ENCODE measurements at regions not wholly inside any gene's neighbourhood (a gene's known extent, or its start where the extent isn't known, plus 50 kb on each side); places are given as distances from the start of the nearest gene placed in this dataset.

DNA sequence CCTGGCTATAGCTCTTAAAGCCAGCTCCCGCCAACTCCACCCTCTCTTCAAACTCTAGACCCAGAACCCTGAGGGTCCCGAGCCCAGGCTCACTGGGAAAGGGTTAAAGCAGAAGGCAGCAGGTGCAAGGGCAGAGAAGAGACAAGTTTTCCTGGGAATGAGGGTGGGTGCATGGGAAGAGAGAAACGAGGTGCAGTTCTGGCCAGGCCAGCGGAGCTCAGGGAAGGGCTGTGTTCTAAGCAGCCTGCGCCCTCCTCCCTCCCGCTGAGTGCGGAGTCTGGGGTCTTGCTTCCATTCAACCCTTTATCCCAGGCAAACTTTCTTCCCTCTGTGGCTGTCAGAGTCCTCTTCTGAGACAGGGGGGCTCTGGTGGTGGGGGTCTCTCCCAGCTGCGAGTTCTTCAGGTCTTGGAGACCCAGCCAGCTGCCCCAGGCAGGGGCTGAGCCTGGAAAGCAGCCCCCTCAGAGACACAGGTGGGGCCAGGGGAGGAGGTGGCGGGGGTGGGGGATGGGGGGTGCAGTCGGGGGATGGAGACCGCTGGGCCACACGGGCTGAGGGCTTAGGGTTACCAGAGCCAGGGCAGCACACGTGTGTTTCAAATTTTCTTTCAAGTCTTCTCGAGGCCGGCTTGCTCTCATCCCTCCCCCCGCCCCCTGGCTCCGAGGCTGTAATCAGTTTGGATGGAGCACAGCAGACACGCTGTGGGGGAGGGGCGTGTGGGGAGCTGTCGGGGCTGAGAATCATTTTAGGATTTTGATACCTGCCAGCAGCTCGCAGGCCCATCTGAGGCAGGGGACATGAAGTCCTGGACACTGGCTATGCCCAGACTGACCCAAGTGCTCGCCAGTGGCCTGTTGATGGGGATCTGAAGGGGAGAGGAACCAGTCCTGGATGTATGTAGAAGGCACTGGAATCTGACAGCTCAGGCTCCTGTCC is 169.6 kb upstream of the SMIM23 start:
- ATAC-seq (ENCODE audit: low FRiP score) (no peak), DNase-seq (ENCODE audit: low spot score) (no peak)
- TF ChIP-seq, protein P1, sequence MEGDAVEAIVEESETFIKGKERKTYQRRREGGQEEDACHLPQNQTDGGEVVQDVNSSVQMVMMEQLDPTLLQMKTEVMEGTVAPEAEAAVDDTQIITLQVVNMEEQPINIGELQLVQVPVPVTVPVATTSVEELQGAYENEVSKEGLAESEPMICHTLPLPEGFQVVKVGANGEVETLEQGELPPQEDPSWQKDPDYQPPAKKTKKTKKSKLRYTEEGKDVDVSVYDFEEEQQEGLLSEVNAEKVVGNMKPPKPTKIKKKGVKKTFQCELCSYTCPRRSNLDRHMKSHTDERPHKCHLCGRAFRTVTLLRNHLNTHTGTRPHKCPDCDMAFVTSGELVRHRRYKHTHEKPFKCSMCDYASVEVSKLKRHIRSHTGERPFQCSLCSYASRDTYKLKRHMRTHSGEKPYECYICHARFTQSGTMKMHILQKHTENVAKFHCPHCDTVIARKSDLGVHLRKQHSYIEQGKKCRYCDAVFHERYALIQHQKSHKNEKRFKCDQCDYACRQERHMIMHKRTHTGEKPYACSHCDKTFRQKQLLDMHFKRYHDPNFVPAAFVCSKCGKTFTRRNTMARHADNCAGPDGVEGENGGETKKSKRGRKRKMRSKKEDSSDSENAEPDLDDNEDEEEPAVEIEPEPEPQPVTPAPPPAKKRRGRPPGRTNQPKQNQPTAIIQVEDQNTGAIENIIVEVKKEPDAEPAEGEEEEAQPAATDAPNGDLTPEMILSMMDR (IDR thresholded peaks at IDR 0.05), result no peak

DNA sequence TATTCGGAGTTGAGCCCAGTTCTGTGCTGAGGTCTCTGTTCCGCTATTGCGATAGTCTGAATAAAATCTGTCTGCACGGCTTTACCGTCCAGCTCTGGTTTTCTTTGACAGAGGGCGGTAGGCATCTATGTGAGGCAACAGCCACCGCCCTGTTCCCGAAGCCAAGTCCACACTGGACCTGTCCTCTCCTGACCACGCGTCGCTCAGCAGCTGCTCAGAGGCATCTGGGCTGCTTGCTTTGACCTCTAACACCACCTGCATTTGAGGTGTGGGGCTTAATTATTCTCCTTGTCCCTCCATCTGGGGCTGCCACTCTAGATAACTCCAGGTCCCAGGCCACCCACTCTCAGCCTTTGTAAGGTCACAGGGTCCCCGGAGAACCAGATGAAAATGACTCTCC is 168.4 kb upstream of the SMIM23 start:
- ATAC-seq (ENCODE audit: low FRiP score) (no peak), DNase-seq (ENCODE audit: low spot score) (no peak)
- TF ChIP-seq, protein P1 (IDR thresholded peaks at IDR 0.05), result no peak

DNA sequence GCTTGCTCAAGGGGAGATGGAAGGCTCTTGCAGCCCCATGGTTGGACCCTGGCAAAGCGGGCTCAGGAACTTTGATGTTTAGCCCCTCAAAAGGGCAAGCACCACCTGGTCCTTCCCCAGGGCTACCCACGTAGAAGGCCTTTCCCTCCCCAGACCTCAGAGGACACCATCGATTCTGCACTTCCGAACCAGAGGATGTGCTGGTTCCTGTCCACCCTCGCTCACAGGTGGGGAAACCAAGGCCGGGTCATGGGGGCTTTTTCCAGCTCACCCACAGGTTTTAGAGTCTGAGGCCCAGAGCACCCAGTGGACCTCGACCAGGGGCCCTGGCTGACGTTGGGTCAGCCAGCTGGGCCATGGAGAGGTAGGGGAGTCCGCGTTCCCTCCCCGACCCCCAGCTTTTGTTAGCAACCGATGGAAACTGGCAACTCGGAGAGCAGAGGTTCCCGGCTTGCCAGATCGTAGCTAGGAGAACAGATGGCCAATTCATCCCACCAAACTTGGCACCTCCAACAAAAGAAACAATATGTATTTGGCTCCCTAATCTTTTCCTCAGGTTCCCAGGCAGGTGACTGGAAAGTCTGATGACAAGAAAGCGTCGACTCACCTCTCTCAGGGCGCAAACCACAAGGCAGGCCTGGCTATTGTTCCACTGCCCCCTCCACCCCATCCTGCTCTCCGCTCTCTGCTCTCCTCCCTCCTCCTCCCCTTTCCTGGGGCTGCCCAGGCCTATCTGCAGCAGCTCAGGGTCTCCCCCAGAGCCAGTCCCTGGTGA is 167.6 kb upstream of the SMIM23 start:
- TF ChIP-seq, protein P1 (IDR thresholded peaks at IDR 0.05), result no peak
- no peak for DNase-seq (ENCODE audit: low spot score)

DNA sequence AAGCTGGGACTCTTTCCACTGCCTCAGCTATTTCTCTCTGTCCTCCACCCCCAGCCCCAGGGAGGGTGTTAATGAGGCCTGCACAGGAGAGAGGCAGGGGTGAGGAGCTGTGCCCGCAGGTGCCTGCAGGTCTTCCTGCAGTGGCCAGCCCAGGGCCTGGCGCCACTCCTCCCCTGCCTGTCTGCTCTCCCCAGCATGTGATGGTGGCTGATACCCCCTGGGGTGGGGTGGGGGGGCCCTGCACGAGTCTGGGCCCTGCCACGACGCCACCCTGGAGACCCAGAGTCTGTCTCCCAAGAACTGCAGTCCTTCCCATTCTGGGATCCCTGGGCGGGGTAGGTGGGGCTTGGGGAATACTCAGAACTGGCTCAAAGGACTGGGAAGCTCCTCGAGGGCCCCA is 166.4 kb upstream of the SMIM23 start:
- TF ChIP-seq, protein P1 (IDR thresholded peaks at IDR 0.05), result no peak
- no peak for ATAC-seq (ENCODE audit: low FRiP score)
- DNase-seq (ENCODE audit: low spot score), result no peak

More for the DNA sequence above, 167.6 kb upstream of the SMIM23 start:
- ATAC-seq (ENCODE audit: low FRiP score), result no peak

DNA sequence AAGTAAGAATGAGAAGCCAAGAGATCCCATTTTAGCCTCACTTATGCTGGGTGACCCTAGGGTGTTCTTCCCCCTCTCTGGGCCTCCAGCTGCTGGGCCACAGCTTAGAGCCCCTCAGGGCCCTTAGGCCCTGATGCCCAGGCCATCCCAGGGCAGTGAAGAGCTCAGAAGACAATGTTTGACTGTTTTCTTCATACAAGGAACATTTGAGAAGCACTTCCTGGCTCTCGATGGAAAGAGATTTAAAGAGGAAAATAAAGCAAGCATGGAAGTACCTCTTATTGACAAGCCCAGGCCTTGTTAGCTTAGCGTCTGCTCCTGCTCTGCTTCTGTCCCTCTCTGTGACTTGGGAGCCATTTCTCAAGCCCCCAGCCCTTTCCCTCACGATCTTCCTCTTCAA is 165.9 kb upstream of the SMIM23 start:
- TF ChIP-seq, protein P1 (IDR thresholded peaks at IDR 0.05), result no peak
- DNase-seq (ENCODE audit: low spot score) (no peak), ATAC-seq (ENCODE audit: low FRiP score) (no peak)

DNA sequence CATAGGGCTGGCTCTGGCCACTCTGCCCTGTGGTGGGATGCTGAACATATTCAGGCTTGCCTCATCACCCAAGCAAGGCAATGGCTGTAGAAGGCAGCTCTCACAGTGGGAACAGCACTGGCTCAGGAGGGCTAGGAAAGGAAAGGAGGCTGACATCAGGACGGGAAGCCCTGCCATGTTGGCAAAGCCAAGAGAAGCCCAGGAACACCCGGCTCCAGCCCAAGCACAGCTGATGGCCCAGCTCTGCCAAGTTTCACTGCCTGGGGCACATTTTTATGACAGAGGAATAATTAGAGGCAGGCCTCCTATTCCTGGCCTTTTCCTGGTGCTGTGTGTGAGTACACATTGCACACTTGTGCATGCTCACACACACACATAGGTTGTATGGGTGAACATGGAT is 163.6 kb upstream of the SMIM23 start:
- TF ChIP-seq, protein P1 (IDR thresholded peaks at IDR 0.05), result no peak
- DNase-seq (ENCODE audit: low spot score) (no peak), ATAC-seq (ENCODE audit: low FRiP score) (no peak)
